ENCODE measurements at regions not wholly inside any gene's neighbourhood (a gene's known extent, or its start where the extent isn't known, plus 50 kb on each side); places are given as distances from the start of the nearest gene placed in this dataset.

- ATAC-seq (no peak), DNase-seq (no peak)
- H3K4me3 ChIP-seq: no peak overlapping the region
- no peaks in the 10 kb centered on the region for H3K9me3 ChIP-seq
- intact Hi-C loops (cut with DNase I): no loop called here
- H3K27ac ChIP-seq: no peak overlapping the region
- no peaks in the 10 kb centered on the region for H3K27me3 ChIP-seq
- TF ChIP-seq POLR2A (IDR thresholded peaks at IDR 0.05) (no peak), CTCF (IDR thresholded peaks at IDR 0.05) (no peak)
- H3K4me1 ChIP-seq: no peaks in the 10 kb centered on the region
- 47% methylated on average over 2 of the region's 2 CpGs for WGBS (ENCODE audit: insufficient coverage, low coverage, low lambda C conversion rate, missing lambda C conversion rate)
- no peaks in the 10 kb centered on the region for H3K36me3 ChIP-seq
These were observed 1775.5 kb upstream of the CELF4 start for GRCh38 chr18:39341129-39341528.

- Histone ChIP-seq H3K4me3 (no peak overlapping the region), H3K27ac (no peak overlapping the region), H3K36me3 (no peaks in the 10 kb centered on the region), H3K9me3 (no peaks in the 10 kb centered on the region), H3K4me1 (no peaks in the 10 kb centered on the region), H3K27me3 (no peaks in the 10 kb centered on the region)
- intact Hi-C loops (cut with DNase I): no loop called here
- WGBS (ENCODE audit: insufficient coverage, low coverage, low lambda C conversion rate, missing lambda C conversion rate): 30% methylated on average over 1 of the region's 1 CpG
- DNase-seq (no peak), ATAC-seq (no peak)
- no peak for TF ChIP-seq CTCF (IDR thresholded peaks at IDR 0.05)
- no peak for TF ChIP-seq POLR2A (IDR thresholded peaks at IDR 0.05)
These were observed 1774.8 kb upstream of the CELF4 start for GRCh38 chr18:39340418-39340817.

GRCh38 chr18:39329496-39330275 is 1764.1 kb upstream of the CELF4 start:
- no peaks in the 10 kb centered on the region for H3K36me3 ChIP-seq
- H3K4me3 ChIP-seq: no peak overlapping the region
- intact Hi-C loops (cut with DNase I): no loop called here
- DNase-seq (no peak), ATAC-seq (no peak)
- no peaks in the 10 kb centered on the region for H3K9me3 ChIP-seq
- H3K27me3 ChIP-seq: no peaks in the 10 kb centered on the region
- H3K4me1 ChIP-seq: no peaks in the 10 kb centered on the region
- TF ChIP-seq POLR2A (IDR thresholded peaks at IDR 0.05) (no peak), CTCF (IDR thresholded peaks at IDR 0.05) (no peak)
- H3K27ac ChIP-seq: no peak overlapping the region

- WGBS (ENCODE audit: insufficient coverage, low coverage, low lambda C conversion rate, missing lambda C conversion rate): 73% methylated on average over 2 of the region's 2 CpGs
- Histone ChIP-seq H3K4me3 (no peak overlapping the region), H3K4me1 (no peaks in the 10 kb centered on the region), H3K27ac (no peak overlapping the region), H3K36me3 (no peaks in the 10 kb centered on the region), H3K9me3 (no peaks in the 10 kb centered on the region), H3K27me3 (no peaks in the 10 kb centered on the region)
- DNase-seq: no peak
- intact Hi-C loops (cut with DNase I): no loop called here
- ATAC-seq: no peak
- TF ChIP-seq POLR2A (IDR thresholded peaks at IDR 0.05) (no peak), CTCF (IDR thresholded peaks at IDR 0.05) (no peak)
These were observed 1761.2 kb upstream of the CELF4 start for GRCh38 chr18:39326772-39327171.

GRCh38 chr18:39325973-39326372 is 1760.4 kb upstream of the CELF4 start:
- Histone ChIP-seq H3K9me3 (no peaks in the 10 kb centered on the region), H3K27me3 (no peaks in the 10 kb centered on the region), H3K27ac (no peak overlapping the region), H3K4me1 (no peaks in the 10 kb centered on the region), H3K36me3 (no peaks in the 10 kb centered on the region), H3K4me3 (no peak overlapping the region)
- intact Hi-C loops (cut with DNase I): no loop called here
- ATAC-seq (no peak), DNase-seq (no peak)
- TF ChIP-seq POLR2A (IDR thresholded peaks at IDR 0.05) (no peak), CTCF (IDR thresholded peaks at IDR 0.05) (no peak)
- 91% methylated on average over 1 of the region's 1 CpG for WGBS (ENCODE audit: insufficient coverage, low coverage, low lambda C conversion rate, missing lambda C conversion rate)
